ENCODE measurements at regions not wholly inside any gene's neighbourhood (a gene's known extent, or its start where the extent isn't known, plus 50 kb on each side); places are given as distances from the start of the nearest gene placed in this dataset.

DNA sequence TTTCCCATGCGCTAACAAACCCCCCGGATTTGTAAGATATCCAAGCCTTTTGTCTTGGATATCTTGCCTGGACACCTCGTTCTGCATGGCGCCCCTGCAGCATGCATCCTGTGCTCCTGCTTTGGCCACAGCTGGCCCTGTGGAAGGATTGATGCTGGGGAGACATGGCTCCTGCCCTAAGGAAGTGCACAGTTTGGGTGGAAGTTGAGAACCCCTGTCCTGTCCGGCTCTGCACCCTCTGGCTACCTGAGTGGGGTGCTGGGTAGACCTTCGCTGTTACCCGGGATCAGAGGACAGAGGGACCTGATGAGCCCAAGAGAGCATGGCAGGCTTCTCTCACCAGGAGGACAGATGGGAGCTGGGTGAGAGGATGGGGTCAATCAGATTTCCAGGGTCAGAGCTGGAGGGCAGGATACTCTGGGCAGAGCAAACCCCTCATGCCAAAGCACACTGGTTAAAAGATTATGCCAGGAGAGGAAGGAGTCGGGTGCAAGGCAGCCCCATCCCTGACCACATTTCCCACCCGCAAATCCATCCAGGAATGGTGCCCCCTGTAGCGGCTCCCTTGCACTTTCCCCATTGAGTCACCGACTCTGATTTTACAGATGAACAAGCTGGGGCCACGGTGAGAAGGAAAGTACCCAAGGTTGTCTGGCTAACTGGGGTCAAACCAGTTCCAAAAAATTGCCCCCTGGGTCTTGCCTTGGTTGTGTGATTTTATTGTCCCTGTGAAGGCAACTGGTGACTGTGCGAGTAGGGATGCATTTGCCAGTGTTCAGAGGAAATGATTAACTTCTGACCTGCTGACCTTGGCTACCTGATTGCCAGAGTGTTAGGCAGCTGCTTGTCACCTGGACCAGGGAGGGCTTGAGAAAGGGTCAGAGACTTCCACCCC lies 290.1 kb upstream of the ZMIZ1 start:
- in situ Hi-C loops (cut with MboI; ENCODE audit: low sequenced_read_pairs, unreplicated experiment) = no loop called here
- no peak for DNase-seq (ENCODE audit: low spot score)
- TF ChIP-seq, protein P1, sequence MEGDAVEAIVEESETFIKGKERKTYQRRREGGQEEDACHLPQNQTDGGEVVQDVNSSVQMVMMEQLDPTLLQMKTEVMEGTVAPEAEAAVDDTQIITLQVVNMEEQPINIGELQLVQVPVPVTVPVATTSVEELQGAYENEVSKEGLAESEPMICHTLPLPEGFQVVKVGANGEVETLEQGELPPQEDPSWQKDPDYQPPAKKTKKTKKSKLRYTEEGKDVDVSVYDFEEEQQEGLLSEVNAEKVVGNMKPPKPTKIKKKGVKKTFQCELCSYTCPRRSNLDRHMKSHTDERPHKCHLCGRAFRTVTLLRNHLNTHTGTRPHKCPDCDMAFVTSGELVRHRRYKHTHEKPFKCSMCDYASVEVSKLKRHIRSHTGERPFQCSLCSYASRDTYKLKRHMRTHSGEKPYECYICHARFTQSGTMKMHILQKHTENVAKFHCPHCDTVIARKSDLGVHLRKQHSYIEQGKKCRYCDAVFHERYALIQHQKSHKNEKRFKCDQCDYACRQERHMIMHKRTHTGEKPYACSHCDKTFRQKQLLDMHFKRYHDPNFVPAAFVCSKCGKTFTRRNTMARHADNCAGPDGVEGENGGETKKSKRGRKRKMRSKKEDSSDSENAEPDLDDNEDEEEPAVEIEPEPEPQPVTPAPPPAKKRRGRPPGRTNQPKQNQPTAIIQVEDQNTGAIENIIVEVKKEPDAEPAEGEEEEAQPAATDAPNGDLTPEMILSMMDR (IDR thresholded peaks at IDR 0.05; ENCODE audit: borderline replicate concordance, control extremely low read depth, extremely low read depth, insufficient read depth, missing control alignments) = no peak

DNA sequence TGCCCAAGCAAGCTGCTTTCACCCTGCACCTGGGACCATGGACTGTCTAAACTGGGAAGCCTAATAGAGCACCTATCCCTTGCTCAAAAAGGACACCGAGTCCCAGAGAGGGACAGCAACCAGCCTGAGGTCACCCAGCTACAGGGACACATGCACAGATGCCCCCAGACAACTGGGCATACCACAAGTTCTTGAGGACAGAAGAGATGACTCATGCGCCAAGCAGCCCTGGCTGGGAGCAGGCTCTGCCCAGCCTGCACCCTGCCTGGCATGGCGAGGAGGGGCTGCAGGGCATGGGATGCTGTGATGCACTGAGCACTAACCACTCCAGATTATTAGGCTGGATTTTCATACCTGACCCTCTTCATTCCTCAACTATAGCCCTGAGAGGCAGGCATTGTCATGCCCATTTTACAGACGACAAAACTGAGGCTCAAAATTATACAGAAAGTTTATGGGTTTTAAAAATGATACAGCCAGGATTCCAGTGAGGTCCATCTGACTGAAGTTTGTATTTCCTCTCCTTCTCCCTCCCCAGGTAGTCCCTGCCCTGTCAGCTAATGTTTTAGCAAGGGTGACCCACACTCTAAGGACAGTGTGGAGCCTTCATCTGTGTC lies 289.3 kb upstream of the ZMIZ1 start:
- in situ Hi-C loops (cut with MboI; ENCODE audit: low sequenced_read_pairs, unreplicated experiment) = no loop called here
- no peak for DNase-seq (ENCODE audit: low spot score)
- TF ChIP-seq, protein P1 (IDR thresholded peaks at IDR 0.05; ENCODE audit: borderline replicate concordance, control extremely low read depth, extremely low read depth, insufficient read depth, missing control alignments) = no peak

DNA sequence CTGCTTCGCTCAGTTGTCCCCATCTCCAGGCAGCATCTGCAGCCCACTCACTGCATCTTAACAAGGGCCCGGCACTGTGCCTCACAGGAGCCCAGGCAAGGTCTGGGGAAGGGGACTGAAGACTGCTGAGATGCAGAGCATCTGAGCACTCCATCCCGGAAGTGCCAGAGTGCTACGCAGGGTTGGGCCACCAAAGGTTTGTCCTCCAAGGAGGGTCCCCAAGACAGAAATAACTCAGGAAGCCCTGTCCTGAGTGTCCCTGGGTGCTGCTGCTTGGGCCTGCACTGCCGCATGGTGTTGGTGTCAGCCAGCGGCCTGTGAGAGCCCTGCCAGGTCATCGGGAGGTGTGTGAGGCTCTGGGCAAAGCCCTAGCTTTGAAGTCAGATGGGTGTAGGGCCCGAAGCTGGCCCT lies 288.2 kb upstream of the ZMIZ1 start:
- in situ Hi-C loops (cut with MboI; ENCODE audit: low sequenced_read_pairs, unreplicated experiment) = no loop called here
- DNase-seq (ENCODE audit: low spot score) = no peak
- TF ChIP-seq, protein P1 (IDR thresholded peaks at IDR 0.05; ENCODE audit: borderline replicate concordance, control extremely low read depth, extremely low read depth, insufficient read depth, missing control alignments) = no peak

DNA sequence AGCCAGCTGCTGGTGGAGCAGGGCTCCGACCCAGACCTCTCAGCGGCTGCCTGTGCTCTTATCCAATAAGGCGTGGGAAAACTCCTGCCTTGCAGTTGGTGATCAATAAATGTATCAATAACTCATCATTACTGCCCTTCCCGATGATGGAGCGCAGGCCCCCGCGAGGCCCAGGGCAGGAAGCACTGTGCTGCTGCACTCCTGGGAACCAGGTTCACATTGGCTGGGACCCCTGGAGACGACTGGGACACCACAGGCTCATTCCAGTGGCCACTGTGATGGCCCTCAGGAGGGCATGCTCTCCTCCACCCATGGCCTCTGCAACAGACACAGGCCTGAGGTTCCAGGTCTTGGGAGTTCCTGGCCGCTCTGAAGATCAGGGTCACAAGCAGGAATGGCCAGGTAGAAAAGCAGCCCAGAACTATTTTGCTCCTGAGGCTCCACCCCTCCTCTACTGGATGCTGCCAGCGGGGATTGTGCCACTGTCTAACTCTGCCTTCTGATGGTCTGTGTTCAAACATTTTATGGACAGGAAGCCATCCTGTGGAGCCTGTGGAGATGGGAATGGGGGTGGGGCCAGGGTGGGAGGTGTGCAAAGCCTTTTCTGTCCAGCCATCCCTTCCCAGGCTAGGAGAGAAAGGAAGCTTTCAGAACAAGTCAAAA lies 287.4 kb upstream of the ZMIZ1 start:
- TF ChIP-seq, protein P1 (IDR thresholded peaks at IDR 0.05; ENCODE audit: borderline replicate concordance, control extremely low read depth, extremely low read depth, insufficient read depth, missing control alignments) = no peak
- in situ Hi-C loops (cut with MboI; ENCODE audit: low sequenced_read_pairs, unreplicated experiment) = no loop called here

DNA sequence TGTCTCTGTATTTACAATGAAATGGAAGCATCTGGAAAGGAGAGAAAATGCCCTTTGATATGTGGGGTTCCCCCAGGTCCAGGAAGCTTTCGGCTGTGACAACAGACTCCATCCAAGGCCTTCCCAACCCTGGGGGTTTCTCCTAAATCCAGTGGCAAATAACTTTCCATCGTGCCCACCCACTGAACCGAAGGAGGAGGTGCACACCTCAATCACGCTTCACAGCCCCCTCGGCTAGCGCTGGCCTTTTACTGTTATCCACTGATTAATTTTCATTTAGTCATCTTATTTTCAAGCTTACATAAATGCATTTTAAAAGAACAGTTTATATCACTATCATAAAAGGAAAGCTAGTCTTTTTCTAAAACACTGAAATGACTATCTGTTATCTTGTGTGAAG lies 286.8 kb upstream of the ZMIZ1 start:
- TF ChIP-seq, protein P1 (IDR thresholded peaks at IDR 0.05; ENCODE audit: borderline replicate concordance, control extremely low read depth, extremely low read depth, insufficient read depth, missing control alignments) = no peak
- no peak for DNase-seq (ENCODE audit: low spot score)
- in situ Hi-C loops (cut with MboI; ENCODE audit: low sequenced_read_pairs, unreplicated experiment) = no loop called here

More for the DNA sequence above, 287.4 kb upstream of the ZMIZ1 start:
- no peak for DNase-seq (ENCODE audit: low spot score)

DNA sequence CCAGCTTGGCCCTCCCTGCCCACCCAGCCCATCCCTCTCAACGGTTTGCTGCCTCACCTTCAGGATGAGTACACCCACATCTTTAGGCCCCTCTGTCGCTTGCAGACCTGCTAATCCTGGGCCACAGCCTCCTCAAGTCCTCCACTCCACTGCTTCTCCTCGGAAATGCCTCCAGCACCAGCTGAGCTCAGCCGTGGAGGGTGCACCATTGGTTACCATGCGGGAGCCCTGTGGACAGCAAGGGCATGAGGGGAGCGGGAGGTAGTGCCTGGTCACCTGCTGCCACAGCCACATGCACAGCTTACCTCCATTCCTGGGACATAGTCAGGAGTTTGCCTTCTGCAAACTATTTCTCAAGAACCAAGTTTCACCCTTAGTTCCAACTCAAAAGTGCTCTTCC lies 286.3 kb upstream of the ZMIZ1 start:
- TF ChIP-seq, protein P1 (IDR thresholded peaks at IDR 0.05; ENCODE audit: borderline replicate concordance, control extremely low read depth, extremely low read depth, insufficient read depth, missing control alignments) = no peak
- in situ Hi-C loops (cut with MboI; ENCODE audit: low sequenced_read_pairs, unreplicated experiment) = no loop called here
- DNase-seq (ENCODE audit: low spot score) = no peak

Data from GM13976 (cell line).